ENCODE measurements at regions not wholly inside any gene's neighbourhood (a gene's known extent, or its start where the extent isn't known, plus 50 kb on each side); places are given as distances from the start of the nearest gene placed in this dataset.

DNA sequence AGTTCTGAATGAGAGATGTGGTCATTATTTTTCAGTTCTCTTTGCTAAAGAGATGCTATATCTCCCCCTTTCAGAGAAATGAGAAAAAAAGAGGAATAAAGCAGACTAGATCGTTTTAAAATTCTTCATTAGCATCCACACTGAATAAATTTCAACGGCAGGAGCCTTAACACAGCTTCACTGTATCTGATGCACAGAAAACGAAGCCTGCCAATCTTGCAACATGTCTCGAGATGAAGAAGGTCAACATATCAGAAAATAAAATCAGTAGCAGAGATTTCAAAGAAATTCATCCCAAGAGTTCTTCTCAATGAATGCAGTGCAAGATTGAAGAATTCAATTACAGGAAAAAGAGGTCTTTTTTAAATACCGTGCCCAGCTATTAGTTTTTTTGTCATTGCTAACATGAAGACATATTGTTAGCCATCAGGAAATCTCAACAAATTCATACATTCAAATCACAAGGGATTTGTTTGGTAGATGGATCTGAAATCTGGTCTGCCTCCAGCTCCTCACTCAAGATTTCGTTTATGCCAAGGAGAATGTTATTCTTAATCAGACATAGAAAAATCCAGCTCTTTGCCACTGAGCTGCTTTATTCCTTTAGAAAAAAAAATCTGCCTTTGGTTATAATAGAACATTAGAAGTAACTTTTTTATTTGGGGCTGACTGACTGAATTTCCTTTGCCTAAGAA, 76.4 kb upstream of the DAB1 start:
- Histone ChIP-seq H3K4me3 (no peak overlapping the region), H3K4me1 (no peaks in the 10 kb centered on the region), H3K27me3 (no peaks in the 10 kb centered on the region), H3K27ac (no peak overlapping the region), H3K36me3 (no peaks in the 10 kb centered on the region), H3K9me3 (no peaks in the 10 kb centered on the region)
- ATAC-seq (no peak), DNase-seq (no peak)
- in situ Hi-C loops (cut with MboI; ENCODE audit: low sequenced_read_pairs in 4 of 4): no loop called here
- intact Hi-C loops (cut with DNase I; ENCODE audit: low total_unique reads): no loop called here
- no peak for TF ChIP-seq POLR2A (IDR thresholded peaks at IDR 0.05)
- no peak for TF ChIP-seq CTCF (IDR thresholded peaks at IDR 0.05 in 4 of 5, conservative IDR thresholded peaks at IDR 0.05 in 1 of 5)

GRCh38 chr1:57494530-57495079, 70.7 kb upstream of the DAB1 start:
- TF ChIP-seq POLR2A (IDR thresholded peaks at IDR 0.05): no peak
- no peak for TF ChIP-seq CTCF (IDR thresholded peaks at IDR 0.05 in 4 of 5, conservative IDR thresholded peaks at IDR 0.05 in 1 of 5)
- DNase-seq: no peak
- H3K9me3 ChIP-seq: no peaks in the 10 kb centered on the region
- no peaks in the 10 kb centered on the region for H3K36me3 ChIP-seq
- intact Hi-C loops (cut with DNase I; ENCODE audit: low total_unique reads): no loop called here
- in situ Hi-C loops (cut with MboI; ENCODE audit: low sequenced_read_pairs in 4 of 4): no loop called here
- H3K4me3 ChIP-seq: no peak overlapping the region
- ATAC-seq: no peak
- H3K27ac ChIP-seq: no peak overlapping the region
- no peaks in the 10 kb centered on the region for H3K27me3 ChIP-seq
- no peaks in the 10 kb centered on the region for H3K4me1 ChIP-seq

DNA sequence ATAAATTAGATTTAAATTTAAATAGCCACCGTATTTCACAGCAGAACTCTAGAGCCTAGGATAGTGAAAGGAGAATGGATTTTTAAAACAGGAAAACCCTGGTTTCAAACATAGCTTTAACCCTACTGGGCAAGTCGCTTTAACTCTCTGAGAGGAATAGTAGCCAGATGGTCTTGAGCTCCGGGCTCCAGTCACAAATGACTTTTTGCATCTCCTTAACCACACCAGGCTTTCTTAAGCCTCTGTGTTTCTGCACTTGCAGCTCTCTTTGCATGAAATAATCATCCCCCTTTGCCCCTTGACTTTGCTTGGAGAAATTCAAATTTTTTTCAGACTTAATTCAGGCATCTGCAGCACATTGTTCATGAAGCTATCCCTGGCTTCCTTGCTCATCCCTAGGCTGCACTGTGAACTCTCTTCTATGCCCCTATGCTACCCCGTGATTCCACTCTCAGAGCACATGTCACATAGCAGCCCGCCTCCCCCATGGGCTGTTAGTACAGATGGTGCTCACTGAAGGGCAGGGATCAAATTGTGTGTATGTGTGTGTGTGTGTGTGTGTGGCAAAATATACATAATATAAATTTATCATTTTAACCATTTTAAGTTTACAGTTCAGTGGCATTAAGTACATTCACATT, 68.8 kb upstream of the DAB1 start:
- H3K4me1 ChIP-seq: no peaks in the 10 kb centered on the region
- no peak overlapping the region for H3K27ac ChIP-seq
- TF ChIP-seq CTCF (IDR thresholded peaks at IDR 0.05 in 4 of 5, conservative IDR thresholded peaks at IDR 0.05 in 1 of 5) (no peak), POLR2A (IDR thresholded peaks at IDR 0.05) (no peak)
- in situ Hi-C loops (cut with MboI; ENCODE audit: low sequenced_read_pairs in 4 of 4) (no loop called here), intact Hi-C loops (cut with DNase I; ENCODE audit: low total_unique reads) (no loop called here)
- H3K27me3 ChIP-seq: no peaks in the 10 kb centered on the region
- DNase-seq: no peak
- H3K9me3 ChIP-seq: no peaks in the 10 kb centered on the region
- no peaks in the 10 kb centered on the region for H3K36me3 ChIP-seq
- ATAC-seq: no peak
- H3K4me3 ChIP-seq: no peak overlapping the region

GRCh38 chr1:57489358-57490036, 65.6 kb upstream of the DAB1 start:
- no peaks in the 10 kb centered on the region for H3K4me1 ChIP-seq
- no peak overlapping the region for H3K27ac ChIP-seq
- no peaks in the 10 kb centered on the region for H3K9me3 ChIP-seq
- no peak overlapping the region for H3K4me3 ChIP-seq
- H3K27me3 ChIP-seq: no peaks in the 10 kb centered on the region
- no peaks in the 10 kb centered on the region for H3K36me3 ChIP-seq
- in situ Hi-C loops (cut with MboI; ENCODE audit: low sequenced_read_pairs in 4 of 4): no loop called here
- ATAC-seq: no peak
- no peak for TF ChIP-seq CTCF (IDR thresholded peaks at IDR 0.05 in 4 of 5, conservative IDR thresholded peaks at IDR 0.05 in 1 of 5)
- no peak for TF ChIP-seq POLR2A (IDR thresholded peaks at IDR 0.05)
- intact Hi-C loops (cut with DNase I; ENCODE audit: low total_unique reads): no loop called here
- DNase-seq: no peak
